BJ (cell line): ENCODE measurements at regions not wholly inside any gene's neighbourhood (a gene's known extent, or its start where the extent isn't known, plus 50 kb on each side); places are given as distances from the start of the nearest gene placed in this dataset.

ENCODE experiments used
- CTCF ChIA-PET: fragments of 350-600 bp; formaldehyde crosslinking; extraction: SDS; loops from one replicate; lab custom pipeline; 2021; ENCODE audit warnings: antibody characterized with exemption, inconsistent platforms; lab: Yijun Ruan, JAX
- POLR2A ChIA-PET: fragments of 300-600 bp; sonication (Branson Sonifier 250); formaldehyde crosslinking; extraction: SDS; loops from one replicate; lab custom pipeline; 2021; ENCODE audit warnings: antibody characterized with exemption; lab: Charles Lee
- DNase-seq: peaks from one replicate; pipeline ENCODE4 v3.0.0-alpha.2; 2011; ENCODE audit warnings: low read depth
- H3K27me3 ChIP-seq: 2 replicates; pipeline ENCODE4 v1.6.0; 2011; ENCODE audit warnings: low read length; ENCODE audit not compliant: control insufficient read depth, insufficient read depth
- H3K36me3 ChIP-seq: 2 replicates; pipeline ENCODE4 v1.5.1; 2011; ENCODE audit warnings: low read length; ENCODE audit not compliant: control insufficient read depth, insufficient read depth
- H3K4me3 ChIP-seq: 2 replicates; pipeline ENCODE4 v1.5.1; 2011; ENCODE audit warnings: low read depth, mild to moderate bottlenecking, control low read depth, low read length
- TF ChIP-seq, protein P1 (sequence below): IDR thresholded peaks from 2 replicates; pipeline ENCODE4 v1.5.1; 2011; ENCODE audit warnings: low read depth, mild to moderate bottlenecking, control low read depth, inconsistent platforms, low read length, moderate library complexity; ENCODE audit not compliant: insufficient read depth

DNA sequence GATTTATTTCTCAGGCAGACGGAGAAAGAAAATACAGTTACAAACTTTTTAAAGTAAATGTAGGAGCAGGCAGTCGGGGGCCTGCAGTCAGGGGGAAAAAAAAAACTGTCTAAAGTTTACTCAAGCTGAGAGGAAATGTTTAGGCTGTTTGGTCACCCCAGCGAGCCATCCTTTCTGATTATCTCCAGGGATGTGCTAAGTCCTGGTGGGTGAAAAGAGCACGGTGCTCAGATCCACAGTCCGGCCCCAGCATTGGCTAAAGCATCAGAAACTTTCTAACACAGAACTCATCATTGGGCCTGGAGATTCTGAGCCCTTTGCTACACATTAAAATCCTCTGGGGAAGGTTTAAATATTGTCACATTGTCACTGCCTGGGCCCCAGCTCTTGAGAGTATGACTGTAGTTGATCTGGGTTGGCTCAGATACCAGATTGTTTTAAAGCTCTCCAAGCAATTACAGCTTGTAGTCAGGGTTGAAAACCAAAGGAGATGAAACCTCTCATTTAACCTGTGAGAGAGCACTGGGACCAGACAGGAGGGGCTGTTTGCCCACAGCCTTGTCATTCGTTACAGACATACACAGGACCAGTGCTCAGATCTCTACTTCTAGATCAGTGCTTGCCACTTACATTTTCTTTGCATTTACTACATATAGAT is 131.1 kb upstream of the HTR2A start:
- no peaks in the 10 kb centered on the region for H3K27me3 ChIP-seq
- CTCF ChIA-PET = no interaction called here
- POLR2A ChIA-PET = no interaction called here
- H3K4me3 ChIP-seq = no peak overlapping the region
- TF ChIP-seq, protein P1, sequence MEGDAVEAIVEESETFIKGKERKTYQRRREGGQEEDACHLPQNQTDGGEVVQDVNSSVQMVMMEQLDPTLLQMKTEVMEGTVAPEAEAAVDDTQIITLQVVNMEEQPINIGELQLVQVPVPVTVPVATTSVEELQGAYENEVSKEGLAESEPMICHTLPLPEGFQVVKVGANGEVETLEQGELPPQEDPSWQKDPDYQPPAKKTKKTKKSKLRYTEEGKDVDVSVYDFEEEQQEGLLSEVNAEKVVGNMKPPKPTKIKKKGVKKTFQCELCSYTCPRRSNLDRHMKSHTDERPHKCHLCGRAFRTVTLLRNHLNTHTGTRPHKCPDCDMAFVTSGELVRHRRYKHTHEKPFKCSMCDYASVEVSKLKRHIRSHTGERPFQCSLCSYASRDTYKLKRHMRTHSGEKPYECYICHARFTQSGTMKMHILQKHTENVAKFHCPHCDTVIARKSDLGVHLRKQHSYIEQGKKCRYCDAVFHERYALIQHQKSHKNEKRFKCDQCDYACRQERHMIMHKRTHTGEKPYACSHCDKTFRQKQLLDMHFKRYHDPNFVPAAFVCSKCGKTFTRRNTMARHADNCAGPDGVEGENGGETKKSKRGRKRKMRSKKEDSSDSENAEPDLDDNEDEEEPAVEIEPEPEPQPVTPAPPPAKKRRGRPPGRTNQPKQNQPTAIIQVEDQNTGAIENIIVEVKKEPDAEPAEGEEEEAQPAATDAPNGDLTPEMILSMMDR = no peak
- no peak for DNase-seq
- H3K36me3 ChIP-seq = no peaks in the 10 kb centered on the region

- H3K36me3 ChIP-seq = no peaks in the 10 kb centered on the region
- CTCF ChIA-PET = no interaction called here
- DNase-seq = no peak
These were observed 129.1 kb upstream of the HTR2A start for GRCh38 chr13:47025791-47026447.

DNA sequence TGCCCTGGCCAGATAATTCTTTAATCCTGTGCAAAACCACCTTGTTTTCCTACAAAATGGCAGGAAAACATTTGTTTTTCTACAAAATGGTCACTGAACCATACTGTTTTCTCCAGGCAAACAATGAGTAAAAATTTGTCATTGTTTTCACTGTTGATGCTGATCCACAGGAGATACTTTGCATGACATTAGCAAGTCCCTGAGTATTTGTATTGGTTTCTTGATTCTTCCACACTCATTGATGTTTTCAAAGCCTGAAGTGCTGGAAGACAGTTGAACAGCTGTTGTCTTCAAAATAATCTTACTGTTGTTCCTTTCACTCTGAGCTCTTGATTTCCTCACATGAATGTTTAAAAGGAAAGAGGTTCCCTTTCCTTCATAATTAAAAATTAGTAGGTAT is 123.1 kb upstream of the HTR2A start:
- POLR2A ChIA-PET = no interaction called here
- no peaks in the 10 kb centered on the region; the same call in 1 of the 2 replicates for H3K27me3 ChIP-seq
- no peak overlapping the region for H3K4me3 ChIP-seq
- H3K36me3 ChIP-seq = no peaks in the 10 kb centered on the region
- DNase-seq = no peak
- CTCF ChIA-PET = no interaction called here
- TF ChIP-seq, protein P1 = no peak

More at GRCh38 chr13:47025791-47026447, 129.1 kb upstream of the HTR2A start:
- H3K27me3 ChIP-seq = no peaks in the 10 kb centered on the region
- H3K4me3 ChIP-seq = no peak overlapping the region
- POLR2A ChIA-PET = no interaction called here
- TF ChIP-seq, protein P1 = no peak

DNA sequence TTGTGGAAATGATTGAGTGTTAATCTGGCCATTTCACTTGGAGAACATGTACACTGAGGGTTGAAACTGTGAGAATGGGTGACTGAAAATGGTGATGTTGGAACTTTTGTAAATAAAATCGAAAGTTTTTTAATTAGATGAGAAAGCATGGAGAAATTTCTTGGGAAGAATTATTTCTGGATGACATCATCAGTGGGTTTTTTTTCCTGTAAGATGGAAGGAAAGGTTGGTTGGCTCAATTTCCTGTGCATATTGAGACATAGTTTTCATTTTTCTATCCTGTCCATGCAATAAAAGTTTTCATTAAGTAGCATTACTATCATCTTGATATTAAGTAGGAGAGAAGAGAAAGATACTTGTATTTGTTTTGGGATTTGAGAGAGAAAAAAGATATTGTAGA is 120.6 kb upstream of the HTR2A start:
- POLR2A ChIA-PET = no interaction called here
- H3K27me3 ChIP-seq = no peaks in the 10 kb centered on the region; the same call in 1 of the 2 replicates
- no peaks in the 10 kb centered on the region for H3K36me3 ChIP-seq
- TF ChIP-seq, protein P1 = no peak
- DNase-seq = no peak
- CTCF ChIA-PET = no interaction called here
- no peak overlapping the region for H3K4me3 ChIP-seq

- ChIA-PET POLR2A (no interaction called here), CTCF (no interaction called here)
- H3K27me3 ChIP-seq = no peaks in the 10 kb centered on the region
- DNase-seq = no peak
- TF ChIP-seq, protein P1 = no peak
- no peaks in the 10 kb centered on the region for H3K36me3 ChIP-seq
- H3K4me3 ChIP-seq = no peak overlapping the region
These were observed 111.5 kb upstream of the HTR2A start for GRCh38 chr13:47008318-47008717.
